ENCODE measurements at regions not wholly inside any gene's neighbourhood (a gene's known extent, or its start where the extent isn't known, plus 50 kb on each side); places are given as distances from the start of the nearest gene placed in this dataset.

DNA sequence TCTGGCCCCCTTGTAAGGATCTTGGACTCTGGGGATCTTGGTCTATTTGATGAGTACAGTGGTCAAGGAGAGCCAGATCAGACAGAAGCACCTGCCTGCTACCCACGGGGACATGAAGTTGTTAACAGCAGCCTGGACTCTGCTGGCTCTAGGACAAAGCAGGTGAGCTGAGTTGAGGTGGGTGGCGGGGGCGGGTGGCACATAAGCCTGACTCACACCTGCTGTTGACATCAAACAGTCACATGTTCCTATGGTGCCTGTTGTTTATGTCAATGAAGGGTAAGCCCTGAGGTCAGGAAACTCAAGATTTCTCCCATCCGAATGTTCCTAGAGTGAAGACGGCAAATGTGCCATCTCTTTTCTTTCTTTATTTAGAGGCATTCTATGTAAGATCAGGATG, 50.1 kb upstream of the CLNK start:
- TF ChIP-seq POLR2A (IDR thresholded peaks at IDR 0.05) (no peak), CTCF (IDR thresholded peaks at IDR 0.05) (no peak), EP300 (IDR thresholded peaks at IDR 0.05) (no peak)

Measured in gastroesophageal sphincter (tissue), 3 donors.